Colonic mucosa (tissue), 4 donors: ENCODE measurements at regions not wholly inside any gene's neighbourhood (a gene's known extent, or its start where the extent isn't known, plus 50 kb on each side); places are given as distances from the start of the nearest gene placed in this dataset.

Experiments used
- DNase-seq: peaks from one replicate; pipeline ENCODE4 v3.0.0-alpha.2; 2020
- H3K27ac ChIP-seq: fragments of 200-600 bp; one replicate; pipeline ENCODE4 v1.8.0; 2021
- H3K27me3 ChIP-seq: fragments of 200-600 bp; one replicate; pipeline ENCODE4 v1.8.0; 2021
- H3K36me3 ChIP-seq: fragments of 200-600 bp; one replicate; pipeline ENCODE4 v1.8.0; 2021
- H3K4me1 ChIP-seq: fragments of 200-600 bp; one replicate; pipeline ENCODE4 v1.8.0; 2021; ENCODE audit warnings: mild to moderate bottlenecking
- H3K4me3 ChIP-seq: fragments of 200-600 bp; one replicate; pipeline ENCODE4 v1.8.0; 2021
- H3K9ac ChIP-seq, 2 donors: one replicate each; pipeline ENCODE4 v1.7.0; 2013; ENCODE audit warnings: control low read depth in 2 of 2, low read depth in 2 of 2, low read length in 2 of 2
- H3K9me3 ChIP-seq: fragments of 200-600 bp; one replicate; pipeline ENCODE4 v1.8.0; 2021
- CTCF ChIP-seq: fragments of 200-600 bp; IDR thresholded peaks from one replicate; pipeline ENCODE4 v1.8.0; 2022; ENCODE audit warnings: antibody characterized with exemption, mild to moderate bottlenecking
- intact Hi-C: fragments of 100-400 bp; cut with DNase I; formaldehyde crosslinking; loops from one replicate; pipeline ENCODE4 v1.14.1; 2022
- donor health status: healthy.
- donor health status: DM: no; HTN: no; CAD: no.
- donor health status: DM: no; HTN: no; CAD: no.

GRCh38 chr2:44077942-44078511 lies 82.2 kb upstream of the LRPPRC start:
- intact Hi-C loops: no loop called here
- Histone ChIP-seq H3K27me3 (no peaks in the 10 kb centered on the region), H3K27ac (no peak overlapping the region), H3K4me1 (no peaks in the 10 kb centered on the region), H3K36me3 (no peaks in the 10 kb centered on the region), H3K9ac (no peak overlapping the region), H3K4me3 (no peak overlapping the region), H3K9me3 (no peaks in the 10 kb centered on the region)
- no peak for TF ChIP-seq CTCF
- DNase-seq: no peak

GRCh38 chr2:44079686-44080085 lies 83.9 kb upstream of the LRPPRC start:
- H3K9ac ChIP-seq: no peak overlapping the region
- no peak overlapping the region for H3K4me3 ChIP-seq
- no peaks in the 10 kb centered on the region for H3K27me3 ChIP-seq
- H3K36me3 ChIP-seq: no peaks in the 10 kb centered on the region
- no peak for DNase-seq
- no peaks in the 10 kb centered on the region for H3K4me1 ChIP-seq
- no peak for TF ChIP-seq CTCF
- H3K9me3 ChIP-seq: no peaks in the 10 kb centered on the region
- no peak overlapping the region for H3K27ac ChIP-seq
- intact Hi-C loops: loop anchor here (10.0 kb wide), 1 partner anchor 155 kb away; no protein-coding TSS in a partner anchor

GRCh38 chr2:44083054-44083453 lies 85.6 kb upstream of the PPM1B start:
- intact Hi-C loops: loop anchor here (10.0 kb wide), 1 partner anchor 152 kb away; no protein-coding TSS in a partner anchor

GRCh38 chr2:44084850-44085249 lies 83.8 kb upstream of the PPM1B start:
- Histone ChIP-seq H3K4me1 (no peaks in the 10 kb centered on the region), H3K36me3 (no peaks in the 10 kb centered on the region), H3K9me3 (no peaks in the 10 kb centered on the region), H3K9ac (no peak overlapping the region), H3K27me3 (no peaks in the 10 kb centered on the region), H3K27ac (no peak overlapping the region), H3K4me3 (no peak overlapping the region)
- TF ChIP-seq CTCF: no peak
- intact Hi-C loops: loop anchor here (5.0 to 10.0 kb wide), 2 partner anchors 150 to 207 kb away; no protein-coding TSS in a partner anchor
- DNase-seq: no peak

More at GRCh38 chr2:44083054-44083453, 85.6 kb upstream of the PPM1B start:
- no peaks in the 10 kb centered on the region for H3K9me3 ChIP-seq
- no peaks in the 10 kb centered on the region for H3K27me3 ChIP-seq
- TF ChIP-seq CTCF: no peak
- H3K4me1 ChIP-seq: no peaks in the 10 kb centered on the region
- no peak overlapping the region for H3K27ac ChIP-seq
- no peaks in the 10 kb centered on the region for H3K36me3 ChIP-seq
- no peak overlapping the region for H3K9ac ChIP-seq
- H3K4me3 ChIP-seq: no peak overlapping the region
- no peak for DNase-seq

GRCh38 chr2:44086629-44087028 lies 82.0 kb upstream of the PPM1B start:
- intact Hi-C loops: loop anchor here (5.0 to 10.0 kb wide), 2 partner anchors 148 to 206 kb away; no protein-coding TSS in a partner anchor
- Histone ChIP-seq H3K4me3 (no peak overlapping the region), H3K27ac (no peak overlapping the region), H3K36me3 (no peaks in the 10 kb centered on the region), H3K9ac (peak overlapping the region in 1 of 2 donors; percentile 53), H3K4me1 (no peaks in the 10 kb centered on the region), H3K27me3 (no peaks in the 10 kb centered on the region), H3K9me3 (no peaks in the 10 kb centered on the region)
- DNase-seq: no peak
- TF ChIP-seq CTCF: no peak
